ENCODE measurements at regions not wholly inside any gene's neighbourhood (a gene's known extent, or its start where the extent isn't known, plus 50 kb on each side); places are given as distances from the start of the nearest gene placed in this dataset.

DNA sequence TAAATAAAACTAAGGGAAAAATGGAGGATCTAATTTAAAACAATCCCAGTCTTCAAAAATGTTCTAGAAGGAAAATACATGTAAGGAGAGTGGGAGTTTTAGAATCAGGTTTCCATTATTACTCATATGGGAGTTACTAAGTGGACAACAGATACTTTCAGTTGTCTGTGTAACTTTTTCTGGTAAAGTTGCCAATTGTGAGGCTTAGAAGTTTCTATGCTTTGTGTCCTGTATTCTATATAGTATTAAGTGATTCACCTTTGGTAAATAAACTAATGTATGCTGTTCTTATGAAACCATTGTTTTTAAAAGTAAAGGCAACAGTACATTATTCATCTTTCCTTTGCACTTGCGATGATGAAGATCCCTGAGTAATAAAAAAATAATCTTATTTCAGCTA, 274.9 kb downstream of the NR4A2 start:
- H3K4me1 ChIP-seq (ENCODE audit: control insufficient read depth in 2 of 2, insufficient read depth in 2 of 2, low read length in 2 of 2): no peaks in the 10 kb centered on the region
- no peaks in the 10 kb centered on the region for H3K9me3 ChIP-seq (ENCODE audit: control extremely low read depth in 1 of 3, control insufficient read depth in 2 of 3, insufficient read depth in 1 of 3, low read length in 2 of 3)
- ATAC-seq (ENCODE audit: low read depth) (no peak), DNase-seq (no peak)
- no peak overlapping the region for H3K4me3 ChIP-seq (ENCODE audit: control extremely low read depth in 1 of 5, extremely low read depth in 1 of 5, insufficient read depth in 1 of 5, low read depth in 2 of 5, low read length in 4 of 5)
- no CpG with 5 or more reads among the region's 1 CpG for WGBS (ENCODE audit: insufficient coverage)
- Mint-ChIP-seq H3K27me3 (no peaks in the 10 kb centered on the region), H3K9me3 (ENCODE audit: insufficient read depth) (no peaks in the 10 kb centered on the region), H3K4me1 (no peaks in the 10 kb centered on the region), H3K4me3 (no peak overlapping the region), H3K27ac (no peak overlapping the region)
- H3K27me3 ChIP-seq (replicated peaks in 1 of 4; ENCODE audit: control extremely low read depth in 1 of 4, control insufficient read depth in 3 of 4, insufficient read depth in 4 of 4, low read length in 3 of 4): no peaks in the 10 kb centered on the region
- H3K79me2 ChIP-seq (ENCODE audit: control insufficient read depth, insufficient read depth, low read length): no peaks in the 10 kb centered on the region
- POLR2A ChIA-PET: no interaction called here
- no peak overlapping the region for H3K27ac ChIP-seq (ENCODE audit: low read length in 2 of 2)
- no peaks in the 10 kb centered on the region for H4K20me1 ChIP-seq (ENCODE audit: control insufficient read depth, insufficient read depth, low read length, poor library complexity, severe bottlenecking)
- CTCF ChIA-PET: interaction anchor here (0.6 kb wide), 1 partner anchor 9 kb away, joined by 3 read pairs; no protein-coding TSS in a partner anchor
- intact Hi-C loops (cut with micrococcal nuclease): no loop called here
- TF ChIP-seq, protein P1, sequence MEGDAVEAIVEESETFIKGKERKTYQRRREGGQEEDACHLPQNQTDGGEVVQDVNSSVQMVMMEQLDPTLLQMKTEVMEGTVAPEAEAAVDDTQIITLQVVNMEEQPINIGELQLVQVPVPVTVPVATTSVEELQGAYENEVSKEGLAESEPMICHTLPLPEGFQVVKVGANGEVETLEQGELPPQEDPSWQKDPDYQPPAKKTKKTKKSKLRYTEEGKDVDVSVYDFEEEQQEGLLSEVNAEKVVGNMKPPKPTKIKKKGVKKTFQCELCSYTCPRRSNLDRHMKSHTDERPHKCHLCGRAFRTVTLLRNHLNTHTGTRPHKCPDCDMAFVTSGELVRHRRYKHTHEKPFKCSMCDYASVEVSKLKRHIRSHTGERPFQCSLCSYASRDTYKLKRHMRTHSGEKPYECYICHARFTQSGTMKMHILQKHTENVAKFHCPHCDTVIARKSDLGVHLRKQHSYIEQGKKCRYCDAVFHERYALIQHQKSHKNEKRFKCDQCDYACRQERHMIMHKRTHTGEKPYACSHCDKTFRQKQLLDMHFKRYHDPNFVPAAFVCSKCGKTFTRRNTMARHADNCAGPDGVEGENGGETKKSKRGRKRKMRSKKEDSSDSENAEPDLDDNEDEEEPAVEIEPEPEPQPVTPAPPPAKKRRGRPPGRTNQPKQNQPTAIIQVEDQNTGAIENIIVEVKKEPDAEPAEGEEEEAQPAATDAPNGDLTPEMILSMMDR (IDR thresholded peaks at IDR 0.05): no peak
- H3K4me2 ChIP-seq (replicated peaks; ENCODE audit: low read depth, low read length, poor library complexity, severe bottlenecking): no peak overlapping the region
- no peaks in the 10 kb centered on the region for H3K36me3 ChIP-seq (replicated peaks in 1 of 2; ENCODE audit: control extremely low read depth in 1 of 2, control insufficient read depth in 1 of 2, extremely low read depth in 1 of 2, insufficient read depth in 2 of 2, low read length in 1 of 2)
- no peak overlapping the region for H2AFZ ChIP-seq (ENCODE audit: insufficient read depth, low read depth, low read length, poor library complexity, severe bottlenecking)
- H3K9ac ChIP-seq (ENCODE audit: low read length): no peak overlapping the region

DNA sequence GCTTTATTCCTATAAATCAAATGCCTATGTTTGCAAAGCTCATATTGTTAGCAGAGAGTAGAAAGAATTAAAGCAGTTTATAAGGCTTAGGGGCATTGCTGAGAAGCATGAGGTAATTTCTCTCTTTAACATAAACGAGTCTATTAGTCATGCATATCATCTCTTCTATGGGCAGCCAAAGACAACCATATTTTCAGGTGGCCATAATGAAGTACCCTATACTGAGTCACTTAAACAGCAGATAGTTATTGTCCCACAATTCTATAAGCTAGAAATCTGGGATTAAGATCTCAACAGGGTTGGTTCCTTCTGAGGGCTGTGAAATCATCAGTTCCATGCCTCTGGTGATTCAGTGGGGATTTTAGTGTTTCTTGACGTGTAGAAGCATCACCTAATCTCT, 277.5 kb downstream of the NR4A2 start:
- ChIA-PET POLR2A (no interaction called here), CTCF (no interaction called here)
- Histone ChIP-seq H2AFZ (ENCODE audit: insufficient read depth, low read depth, low read length, poor library complexity, severe bottlenecking) (no peak overlapping the region), H3K27ac (ENCODE audit: low read length in 2 of 2) (no peak overlapping the region), H3K4me3 (ENCODE audit: control extremely low read depth in 1 of 5, extremely low read depth in 1 of 5, insufficient read depth in 1 of 5, low read depth in 2 of 5, low read length in 4 of 5) (no peak overlapping the region), H3K4me1 (ENCODE audit: control insufficient read depth in 2 of 2, insufficient read depth in 2 of 2, low read length in 2 of 2) (no peaks in the 10 kb centered on the region), H3K79me2 (ENCODE audit: control insufficient read depth, insufficient read depth, low read length) (no peaks in the 10 kb centered on the region), H3K9ac (ENCODE audit: low read length) (no peak overlapping the region), H4K20me1 (ENCODE audit: control insufficient read depth, insufficient read depth, low read length, poor library complexity, severe bottlenecking) (no peaks in the 10 kb centered on the region), H3K9me3 (ENCODE audit: control extremely low read depth in 1 of 3, control insufficient read depth in 2 of 3, insufficient read depth in 1 of 3, low read length in 2 of 3) (no peaks in the 10 kb centered on the region), H3K27me3 (replicated peaks in 1 of 4; ENCODE audit: control extremely low read depth in 1 of 4, control insufficient read depth in 3 of 4, insufficient read depth in 4 of 4, low read length in 3 of 4) (no peaks in the 10 kb centered on the region), H3K36me3 (replicated peaks in 1 of 2; ENCODE audit: control extremely low read depth in 1 of 2, control insufficient read depth in 1 of 2, extremely low read depth in 1 of 2, insufficient read depth in 2 of 2, low read length in 1 of 2) (no peaks in the 10 kb centered on the region), H3K4me2 (replicated peaks; ENCODE audit: low read depth, low read length, poor library complexity, severe bottlenecking) (no peak overlapping the region)
- Mint-ChIP-seq H3K27me3 (no peaks in the 10 kb centered on the region), H3K4me3 (no peak overlapping the region), H3K27ac (no peak overlapping the region), H3K4me1 (no peaks in the 10 kb centered on the region), H3K9me3 (ENCODE audit: insufficient read depth) (no peaks in the 10 kb centered on the region)
- intact Hi-C loops (cut with micrococcal nuclease): no loop called here
- DNase-seq: no peak
- no peak for TF ChIP-seq EZH2 (IDR thresholded peaks at IDR 0.05; ENCODE audit: borderline replicate concordance, insufficient read depth, low read depth, low read length, poor library complexity, severe bottlenecking)
- TF ChIP-seq, protein P1 (IDR thresholded peaks at IDR 0.05): no peak
- no peak for ATAC-seq (ENCODE audit: low read depth)
- no CpG with 5 or more reads among the region's 2 CpGs for WGBS (ENCODE audit: insufficient coverage)

Measured in B cell (primary cell).